Lung (tissue), 11 donors: ENCODE measurements at regions not wholly inside any gene's neighbourhood (a gene's known extent, or its start where the extent isn't known, plus 50 kb on each side); places are given as distances from the start of the nearest gene placed in this dataset.

ENCODE experiments used
- ATAC-seq: fragments of 200-7000 bp; cut with Tn5 transposase; one replicate; pipeline ENCODE4 v1.9.1; 2020; ENCODE audit warnings: moderate number of reproducible peaks; ENCODE audit not compliant: insufficient read depth, low FRiP score
- DNase-seq, 3 donors: peaks; one replicate each; pipeline ENCODE4 v3.0.0-alpha.2; 2013 to 2017
- H3K27ac ChIP-seq, 2 donors: one replicate each; pipeline ENCODE4 v1.5.1; 2013; ENCODE audit warnings: mild to moderate bottlenecking in 2 of 2, moderate library complexity in 2 of 2, control low read depth in 1 of 2, inconsistent platforms in 1 of 2, low read depth in 1 of 2, low read length in 1 of 2
- H3K27me3 ChIP-seq, 3 donors: one replicate each; pipeline ENCODE4 v1.5.1; 2013; ENCODE audit warnings: low read length in 2 of 3; ENCODE audit not compliant: control insufficient read depth in 3 of 3, insufficient read depth in 3 of 3
- H3K36me3 ChIP-seq, 4 donors: one replicate each; pipeline ENCODE4 v1.5.1; 2013; ENCODE audit warnings: low read length in 4 of 4, mild to moderate bottlenecking in 1 of 4, moderate library complexity in 1 of 4; ENCODE audit not compliant: control insufficient read depth in 4 of 4, insufficient read depth in 4 of 4
- H3K4me1 ChIP-seq, 5 donors: one replicate each; pipeline ENCODE4 v1.5.1; 2013; ENCODE audit warnings: low read length in 5 of 5, mild to moderate bottlenecking in 2 of 5, moderate library complexity in 1 of 5; ENCODE audit not compliant: control insufficient read depth in 5 of 5, insufficient read depth in 5 of 5
- H3K4me3 ChIP-seq: one replicate; pipeline ENCODE4 v1.5.1; 2013; ENCODE audit warnings: mild to moderate bottlenecking, control low read depth, moderate library complexity
- H3K9ac ChIP-seq, 2 donors: one replicate each; pipeline ENCODE4 v1.5.1; 2013; ENCODE audit warnings: low read length in 2 of 2, control low read depth in 1 of 2; ENCODE audit not compliant: insufficient read depth in 1 of 2
- H3K9me3 ChIP-seq, 4 donors: one replicate each; pipeline ENCODE4 v1.5.1; 2013; ENCODE audit warnings: low read length in 3 of 4, mild to moderate bottlenecking in 1 of 4, moderate library complexity in 1 of 4; ENCODE audit not compliant: control insufficient read depth in 4 of 4, insufficient read depth in 3 of 4
- WGBS, 2 donors: extraction: QIAGEN DNeasy Blood & Tissue Kit; methylation state at CpG; one replicate each; pipeline ENCODE4 v1.1.7; 2013; 5-methylcytosine and 5-hydroxymethylcytosine counted together
- TF ChIP-seq, protein P1 (sequence below): IDR thresholded peaks from 2 replicates; pipeline ENCODE4 v1.5.1; 2012; ENCODE audit warnings: mild to moderate bottlenecking; ENCODE audit errors: control extremely low read depth, extremely low read depth
- donor health status: control.
- donor health status: control.
- donor health status: Bipolar disorder and iron deficiency.
- donor health status: healthy.
- donor health status: DM: yes; HTN: yes; CAD: no.

DNA sequence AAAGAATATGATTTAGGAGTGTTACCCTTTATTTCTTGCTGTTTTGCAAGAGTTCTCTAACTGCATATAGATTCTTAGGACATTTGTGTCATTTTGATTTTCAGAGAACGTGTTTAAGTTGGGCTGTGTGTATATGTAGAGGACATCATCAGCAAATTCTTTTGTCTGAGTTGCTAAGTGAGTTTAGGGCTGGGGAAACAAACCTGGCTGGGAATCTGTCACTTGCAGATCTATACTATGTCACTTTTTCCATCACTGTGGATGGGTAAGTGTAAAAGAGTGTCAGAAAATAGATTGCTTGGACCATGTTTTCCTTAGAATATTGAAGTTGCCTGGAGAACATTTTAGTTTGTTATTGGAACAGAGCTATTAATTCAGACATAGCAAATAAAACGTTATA lies 349.1 kb upstream of the NEGR1 start:
- peaks cover 0 to 7% (median 0%) of the 10 kb centered on the region in 5 donors for H3K4me1 ChIP-seq
- no peak for DNase-seq
- WGBS, 2 donors, result 54 to 78% methylated on average over 2 of the region's 2 CpGs
- no peak overlapping the region for H3K4me3 ChIP-seq
- no peaks in the 10 kb centered on the region for H3K9me3 ChIP-seq
- TF ChIP-seq, protein P1, sequence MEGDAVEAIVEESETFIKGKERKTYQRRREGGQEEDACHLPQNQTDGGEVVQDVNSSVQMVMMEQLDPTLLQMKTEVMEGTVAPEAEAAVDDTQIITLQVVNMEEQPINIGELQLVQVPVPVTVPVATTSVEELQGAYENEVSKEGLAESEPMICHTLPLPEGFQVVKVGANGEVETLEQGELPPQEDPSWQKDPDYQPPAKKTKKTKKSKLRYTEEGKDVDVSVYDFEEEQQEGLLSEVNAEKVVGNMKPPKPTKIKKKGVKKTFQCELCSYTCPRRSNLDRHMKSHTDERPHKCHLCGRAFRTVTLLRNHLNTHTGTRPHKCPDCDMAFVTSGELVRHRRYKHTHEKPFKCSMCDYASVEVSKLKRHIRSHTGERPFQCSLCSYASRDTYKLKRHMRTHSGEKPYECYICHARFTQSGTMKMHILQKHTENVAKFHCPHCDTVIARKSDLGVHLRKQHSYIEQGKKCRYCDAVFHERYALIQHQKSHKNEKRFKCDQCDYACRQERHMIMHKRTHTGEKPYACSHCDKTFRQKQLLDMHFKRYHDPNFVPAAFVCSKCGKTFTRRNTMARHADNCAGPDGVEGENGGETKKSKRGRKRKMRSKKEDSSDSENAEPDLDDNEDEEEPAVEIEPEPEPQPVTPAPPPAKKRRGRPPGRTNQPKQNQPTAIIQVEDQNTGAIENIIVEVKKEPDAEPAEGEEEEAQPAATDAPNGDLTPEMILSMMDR, result no peak
- no peaks in the 10 kb centered on the region for H3K27me3 ChIP-seq
- ATAC-seq, result no peak
- no peak overlapping the region for H3K27ac ChIP-seq
- H3K9ac ChIP-seq, result no peak overlapping the region
- no peaks in the 10 kb centered on the region for H3K36me3 ChIP-seq

DNA sequence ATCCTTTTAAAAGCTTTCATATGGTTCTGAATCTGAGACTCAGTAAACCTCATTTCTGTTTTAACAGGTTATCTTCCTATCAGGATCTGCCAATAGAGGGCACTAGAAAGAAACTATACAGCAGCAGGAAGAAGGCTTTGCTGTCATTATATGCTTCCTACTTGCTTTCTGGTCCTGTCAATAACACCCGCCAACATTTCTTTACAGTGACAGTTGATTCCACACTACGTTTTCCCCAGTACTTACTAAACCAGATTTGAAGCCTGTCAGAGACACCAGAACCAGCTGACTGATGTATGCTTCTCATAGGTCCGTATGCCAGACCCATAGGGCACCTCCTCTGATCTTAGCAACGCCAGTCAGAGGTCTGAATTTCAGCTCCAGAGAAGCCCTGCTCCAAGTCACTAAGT lies 341.0 kb upstream of the NEGR1 start:
- no peak overlapping the region for H3K4me3 ChIP-seq

DNA sequence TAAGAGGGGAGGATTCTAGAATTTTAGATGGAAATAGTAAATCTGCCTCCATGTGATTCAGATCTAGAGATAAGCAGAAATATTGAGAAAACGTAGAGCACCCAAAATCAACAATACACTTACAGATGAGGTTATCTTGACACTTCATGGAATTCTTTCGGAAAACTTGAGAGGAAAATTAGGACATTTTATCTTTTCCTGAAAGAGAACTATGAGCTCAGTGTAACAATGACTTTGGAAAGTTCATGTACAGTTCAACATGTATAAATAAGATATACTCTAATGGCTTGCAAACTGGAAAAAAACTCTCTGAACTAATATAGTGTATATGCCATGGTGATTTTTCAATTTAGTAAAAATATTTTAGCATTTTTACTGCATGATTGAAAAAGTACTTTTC lies 338.1 kb upstream of the NEGR1 start:
- no peak overlapping the region for H3K27ac ChIP-seq
- TF ChIP-seq, protein P1, result no peak
- no peaks in the 10 kb centered on the region for H3K36me3 ChIP-seq
- H3K9ac ChIP-seq, result no peak overlapping the region
- H3K9me3 ChIP-seq, result no peaks in the 10 kb centered on the region
- no peaks in the 10 kb centered on the region for H3K27me3 ChIP-seq
- WGBS, 2 donors, result 43 to 68% methylated on average over 2 of the region's 2 CpGs
- no peak overlapping the region for H3K4me3 ChIP-seq
- H3K4me1 ChIP-seq, result no peaks in the 10 kb centered on the region
- ATAC-seq (no peak), DNase-seq (peak in 1 of 3 donors; percentile 2)

More for the DNA sequence above, 341.0 kb upstream of the NEGR1 start:
- Histone ChIP-seq H3K36me3 (no peaks in the 10 kb centered on the region), H3K27ac (no peak overlapping the region), H3K4me1 (no peaks in the 10 kb centered on the region), H3K9me3 (no peaks in the 10 kb centered on the region), H3K9ac (no peak overlapping the region), H3K27me3 (no peaks in the 10 kb centered on the region)
- WGBS, 2 donors, result 18 to 23% methylated on average over 4 of the region's 4 CpGs
- TF ChIP-seq, protein P1, result no peak
- DNase-seq (peak in 2 of 3 donors; percentile 72 to 77), ATAC-seq (peak; percentile 79)

DNA sequence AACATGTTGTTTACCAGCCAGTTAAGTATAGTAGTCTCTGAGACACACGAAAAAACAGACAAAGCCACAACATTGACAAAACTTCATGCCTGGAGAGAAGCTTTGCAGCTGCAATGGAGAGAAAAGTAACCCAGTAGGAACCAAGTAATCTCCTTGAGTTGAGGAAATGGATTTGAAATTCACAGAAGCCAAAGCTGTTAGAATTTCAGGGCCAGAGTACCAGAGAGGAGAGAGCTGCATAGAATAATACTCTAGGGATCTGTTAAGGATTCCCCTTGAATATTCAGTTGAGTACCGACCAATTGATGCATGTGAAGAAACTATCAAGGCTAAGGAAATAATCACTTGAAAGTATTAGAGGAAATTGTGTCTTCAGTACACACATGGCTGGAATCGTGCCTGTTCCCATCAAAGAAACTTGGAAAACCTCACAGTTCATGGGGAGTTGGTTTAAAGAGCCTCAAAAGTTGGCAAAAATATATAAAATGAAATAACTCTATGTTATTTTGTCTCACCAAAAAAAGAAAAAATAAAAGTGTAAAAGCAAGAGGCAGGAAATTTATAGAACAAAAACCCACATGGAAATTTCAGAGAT lies 324.0 kb upstream of the NEGR1 start:
- Histone ChIP-seq H3K27ac (no peak overlapping the region), H3K36me3 (no peaks in the 10 kb centered on the region), H3K9me3 (no peaks in the 10 kb centered on the region), H3K9ac (peak overlapping the region in 1 of 2 donors; percentile 20), H3K4me3 (no peak overlapping the region), H3K27me3 (no peaks in the 10 kb centered on the region), H3K4me1 (peaks cover 0 to 2% (median 0%) of the 10 kb centered on the region in 5 donors)
- ATAC-seq (no peak), DNase-seq (peak in 1 of 3 donors; percentile 38)
- TF ChIP-seq, protein P1, result no peak
- 44 to 63% methylated on average over 3 of the region's 3 CpGs for WGBS, 2 donors
